ENCODE measurements at regions not wholly inside any gene's neighbourhood (a gene's known extent, or its start where the extent isn't known, plus 50 kb on each side); places are given as distances from the start of the nearest gene placed in this dataset.

DNA sequence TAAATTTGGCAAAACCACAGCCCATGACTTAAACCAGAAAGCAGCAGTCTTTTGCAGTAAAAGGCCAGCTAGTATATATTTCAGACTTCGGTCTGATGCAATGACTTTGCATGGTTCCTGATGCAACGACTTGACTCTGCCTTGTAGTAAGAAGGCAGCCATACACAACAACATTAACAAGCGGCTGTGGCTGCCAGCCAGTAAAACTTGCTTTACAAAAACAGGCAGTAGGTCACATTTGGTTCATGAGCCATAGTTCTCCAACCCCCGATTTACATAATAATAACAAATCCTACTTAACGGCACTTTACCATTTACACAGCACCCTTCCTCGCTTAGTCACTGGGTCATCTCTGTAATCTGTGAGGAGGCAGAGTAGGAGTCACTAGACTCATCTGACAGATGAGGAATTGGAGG is 410.3 kb downstream of the LRATD1 start:
- no peak for DNase-seq (ENCODE audit: low read depth, low spot score)

DNA sequence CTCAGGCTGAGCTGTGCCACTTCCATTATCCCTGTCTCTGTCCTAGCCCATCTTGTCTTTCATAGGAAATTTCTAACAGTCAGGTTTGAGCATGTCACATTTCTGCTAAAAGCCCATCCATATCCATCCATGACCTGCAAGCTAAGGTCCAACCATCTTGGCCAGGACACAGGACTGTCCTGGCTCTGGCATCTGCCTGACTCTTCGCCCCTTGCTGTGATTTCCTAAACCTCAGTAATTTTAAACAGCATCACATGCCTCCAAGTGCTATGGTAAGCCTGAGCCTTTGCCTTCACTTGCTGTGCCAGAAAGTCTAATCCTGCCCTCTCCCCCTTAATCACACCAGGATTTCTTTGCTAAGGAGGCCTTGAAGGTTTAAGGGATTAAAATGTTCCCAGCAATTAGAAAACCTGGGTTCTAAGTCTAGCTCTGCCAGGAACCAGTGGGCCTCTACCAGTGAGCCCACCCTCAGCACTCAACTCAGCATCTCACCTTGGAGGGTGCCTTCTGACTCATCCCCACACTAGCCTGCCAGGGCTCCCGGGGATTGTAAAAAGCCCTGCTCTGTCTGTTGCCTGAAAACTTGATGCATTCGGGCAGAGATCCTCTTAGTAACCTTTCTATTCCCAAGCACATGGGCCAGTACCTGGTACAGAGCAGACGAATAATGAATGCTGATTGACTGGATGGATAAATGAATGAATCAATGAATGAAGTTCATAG is 411.0 kb downstream of the LRATD1 start:
- no peak for DNase-seq (ENCODE audit: low read depth, low spot score)

DNA sequence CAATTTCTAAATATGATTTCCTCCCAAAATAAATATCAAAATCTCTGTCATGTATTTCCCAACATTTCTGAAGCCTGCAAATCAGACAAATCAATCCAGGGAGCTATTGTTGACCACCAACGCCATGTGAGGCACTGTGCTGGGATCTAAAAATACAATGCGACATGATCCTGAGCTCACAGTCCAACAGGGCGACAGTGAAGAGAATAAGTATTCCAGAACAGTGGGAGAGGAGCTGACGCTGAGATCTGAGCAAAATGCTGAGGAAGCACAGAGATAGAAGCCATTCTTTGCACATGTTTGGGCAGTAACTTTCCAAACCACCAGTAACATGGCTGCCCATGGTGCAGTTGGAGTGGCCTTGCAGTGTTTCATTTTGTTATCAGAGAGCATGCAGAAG is 412.5 kb downstream of the LRATD1 start:
- no peak for DNase-seq (ENCODE audit: low read depth, low spot score)

DNA sequence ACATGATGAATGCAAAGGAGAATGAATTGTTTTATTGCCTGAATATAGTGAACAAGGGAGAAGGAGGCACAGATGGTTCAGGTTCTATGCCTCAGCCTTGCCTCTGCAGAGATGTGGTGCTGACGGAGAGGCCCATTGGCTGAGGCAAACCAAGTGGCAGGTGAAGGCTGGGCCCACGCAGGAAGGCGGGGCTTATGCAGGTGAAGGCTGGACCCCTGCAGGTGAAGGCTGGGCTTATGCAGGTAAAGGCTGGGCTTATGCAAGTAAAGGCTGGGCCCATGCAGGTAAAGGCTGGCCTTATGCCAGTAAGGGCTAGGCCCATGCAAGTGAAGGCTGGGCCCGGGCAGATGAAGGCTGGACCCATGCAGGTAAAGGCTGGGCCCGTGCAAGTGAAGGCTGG is 414.7 kb downstream of the LRATD1 start:
- DNase-seq (ENCODE audit: low read depth, low spot score), result no peak

DNA sequence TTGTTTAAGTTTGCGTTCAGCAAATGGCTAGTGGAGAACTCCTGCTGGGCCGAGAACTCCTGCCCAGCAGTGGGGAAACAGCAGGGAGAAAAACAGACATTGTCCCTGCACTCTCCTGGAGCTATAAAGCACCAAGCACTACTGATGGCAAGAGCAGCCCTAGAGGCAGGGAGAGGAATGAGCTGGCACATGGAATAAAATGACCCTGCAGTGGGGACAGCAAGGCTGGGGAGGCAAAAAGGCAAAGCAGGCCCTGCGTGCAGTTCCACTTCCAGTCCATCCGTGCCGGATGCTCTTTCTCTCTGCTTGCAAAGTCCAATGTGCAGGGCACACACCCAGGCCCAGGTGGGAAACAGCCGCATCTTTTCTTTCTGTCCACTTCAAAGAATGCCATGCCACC is 415.5 kb downstream of the LRATD1 start:
- DNase-seq (ENCODE audit: low read depth, low spot score), result no peak

DNA sequence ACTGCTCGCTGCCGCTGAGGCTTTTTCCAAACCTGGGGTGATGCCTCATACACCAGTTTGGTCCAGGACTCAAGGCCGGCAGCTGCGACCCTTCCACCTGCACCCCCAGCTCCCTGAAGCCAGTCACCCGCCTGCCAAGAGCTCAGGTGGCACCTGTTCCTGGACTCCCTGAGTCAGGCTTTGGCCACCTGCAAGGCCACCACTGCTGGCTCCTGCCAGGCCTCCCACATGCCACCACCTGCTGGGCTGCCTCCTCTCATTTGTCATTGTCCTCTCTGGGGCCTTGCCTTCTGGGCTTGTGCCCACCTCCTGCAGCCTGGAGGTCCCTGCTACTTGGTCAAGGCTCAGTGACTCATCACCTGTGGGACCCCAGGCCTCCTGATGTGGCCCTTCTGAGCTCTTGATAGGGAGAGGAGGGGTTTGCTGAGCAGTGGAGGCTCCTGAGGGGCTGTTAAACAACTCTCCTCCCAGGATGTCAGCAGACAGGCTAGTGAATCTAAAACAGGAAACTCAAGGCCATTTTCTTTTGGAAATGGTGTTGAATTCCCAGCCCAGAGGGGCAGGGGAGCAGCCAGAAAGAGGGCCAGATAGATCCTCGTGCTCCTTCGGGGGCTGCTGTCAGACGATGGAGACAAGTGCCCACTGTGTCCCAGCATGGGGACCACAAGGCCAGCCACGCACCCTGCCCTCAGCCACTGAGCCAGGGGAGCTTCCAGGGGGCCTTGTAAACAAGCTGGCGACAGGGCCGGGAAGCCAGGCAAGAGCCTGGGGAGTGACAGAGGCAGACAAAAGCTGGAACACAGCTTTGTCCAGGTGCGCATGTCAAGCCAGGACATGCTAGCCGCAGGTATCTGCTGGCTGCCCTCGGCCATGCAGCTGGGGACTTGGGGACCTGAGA is 416.8 kb downstream of the LRATD1 start:
- DNase-seq (ENCODE audit: low read depth, low spot score), result no peak

DNA sequence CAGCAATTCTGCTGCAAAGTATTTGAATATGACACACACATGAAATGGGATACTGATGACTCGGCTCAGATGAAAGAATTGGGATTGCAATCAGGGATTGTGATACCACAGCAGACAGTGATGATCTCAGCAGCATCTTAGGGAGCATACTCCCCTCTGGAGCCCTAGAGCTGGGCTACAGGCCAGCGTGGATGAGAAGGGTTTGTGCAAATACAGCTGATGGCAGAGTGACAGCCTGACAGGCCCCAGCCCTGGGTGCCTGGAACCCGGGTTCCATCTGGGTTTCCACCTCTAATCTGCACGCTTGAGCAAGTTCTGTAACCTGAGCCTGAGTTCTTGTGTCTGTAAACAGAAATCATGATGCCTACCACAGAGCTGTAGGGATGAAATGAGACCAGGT is 418.0 kb downstream of the LRATD1 start:
- DNase-seq (ENCODE audit: low read depth, low spot score), result no peak

DNA sequence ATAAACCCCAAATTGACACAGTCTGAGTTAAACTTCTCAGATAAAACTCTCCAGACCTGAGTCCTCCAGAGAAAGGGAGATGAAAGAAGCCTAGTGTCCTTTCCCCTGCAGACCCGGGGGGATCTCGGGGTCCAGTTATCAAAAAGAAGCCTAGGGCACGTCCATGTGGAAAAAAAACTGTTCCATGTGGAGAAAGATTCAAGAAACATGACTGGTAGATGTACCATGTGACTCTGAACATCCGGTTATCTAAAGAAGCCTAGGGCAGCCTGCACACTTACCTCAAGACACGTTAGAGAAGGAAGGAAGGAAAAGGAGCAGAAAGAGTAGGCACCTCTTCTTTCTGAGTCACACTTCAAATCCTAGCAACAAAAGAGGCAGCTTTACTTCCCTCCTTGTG is 421.0 kb downstream of the LRATD1 start:
- no peak for DNase-seq (ENCODE audit: low read depth, low spot score)

DNA sequence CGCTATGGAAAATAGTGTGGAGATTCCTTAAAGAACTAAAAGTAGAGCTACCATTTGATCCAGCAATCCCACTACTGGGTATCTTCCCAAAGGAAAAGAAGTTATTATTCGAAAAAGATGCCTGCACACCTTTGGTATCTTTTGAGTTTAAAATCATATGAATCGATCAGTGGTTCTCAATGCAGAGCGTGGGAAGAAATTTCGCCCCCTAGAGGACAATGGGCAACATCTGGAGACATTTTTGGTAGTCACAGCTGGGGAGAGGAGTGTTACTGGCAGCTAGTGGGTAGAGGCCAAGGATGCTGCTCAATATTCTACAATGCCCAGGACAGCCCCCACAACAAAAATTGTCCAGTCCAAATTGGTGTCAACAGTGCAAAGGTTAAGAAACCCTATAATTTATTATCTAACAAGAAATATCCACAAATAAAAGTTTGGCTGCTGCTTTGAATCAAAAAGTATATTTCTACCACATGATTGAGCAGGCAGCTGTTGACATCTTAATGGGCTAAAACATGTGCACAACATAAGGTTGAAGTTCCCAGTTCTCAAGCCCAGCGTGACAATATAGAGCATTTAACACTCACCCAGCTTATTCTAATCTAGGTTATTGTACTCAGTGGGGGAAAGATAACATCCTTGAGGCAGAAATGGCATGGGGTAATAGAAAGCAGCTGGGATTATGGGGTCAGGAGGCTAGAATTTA is 425.7 kb downstream of the LRATD1 start:
- DNase-seq (ENCODE audit: low read depth, low spot score), result no peak

DNA sequence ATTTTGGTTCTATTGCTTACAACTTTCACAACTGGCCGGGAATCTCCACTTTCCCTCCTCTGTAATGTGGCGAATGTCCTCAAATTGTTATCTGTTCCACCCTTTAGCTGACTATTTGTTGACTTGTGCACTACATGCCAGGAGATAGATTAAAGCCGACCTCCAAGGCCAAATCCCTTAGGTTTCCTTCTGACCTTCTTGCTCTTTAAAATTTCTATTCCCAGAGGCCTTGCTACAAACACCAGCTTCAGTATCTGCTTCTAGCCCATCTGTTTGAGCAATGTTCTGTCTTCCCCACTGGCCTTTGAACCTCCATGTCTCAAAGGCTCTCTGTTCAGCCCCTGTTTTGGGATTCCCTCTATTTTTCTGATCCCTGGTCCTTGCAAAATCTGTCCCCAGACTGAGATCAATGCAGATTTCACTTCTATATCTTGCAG is 426.2 kb downstream of the LRATD1 start:
- DNase-seq (ENCODE audit: low read depth, low spot score), result no peak

DNA sequence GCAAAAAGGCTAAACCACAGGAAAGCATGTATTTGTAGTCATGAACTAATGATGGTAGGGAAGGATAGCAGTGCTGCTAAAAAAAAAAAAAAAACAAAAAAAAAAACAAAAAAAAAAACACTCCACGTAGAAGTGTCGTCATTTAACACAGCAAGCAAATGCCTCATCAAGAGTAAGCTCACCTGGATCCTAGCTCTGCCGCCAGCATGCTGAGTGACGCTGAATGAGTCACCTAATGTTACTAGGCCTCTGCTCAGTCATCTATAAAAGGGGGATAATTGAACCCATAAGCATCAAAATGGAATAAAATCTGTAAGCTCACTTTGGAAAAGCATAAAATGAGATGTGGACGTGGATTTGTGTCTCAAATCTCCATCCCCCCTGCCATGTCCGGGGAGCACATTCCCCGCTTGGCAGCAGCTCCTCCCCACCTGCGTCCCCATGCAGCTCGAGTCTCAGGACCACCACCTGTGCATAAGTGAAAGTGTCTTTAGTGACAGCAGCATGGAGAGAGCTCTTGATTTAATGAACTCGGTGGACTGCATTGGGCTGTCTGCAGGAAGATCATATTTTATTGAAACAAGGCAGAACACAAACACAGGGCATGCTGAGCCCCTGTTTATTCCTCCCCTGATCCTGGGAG is 427.5 kb downstream of the LRATD1 start:
- no peak for DNase-seq (ENCODE audit: low read depth, low spot score)

DNA sequence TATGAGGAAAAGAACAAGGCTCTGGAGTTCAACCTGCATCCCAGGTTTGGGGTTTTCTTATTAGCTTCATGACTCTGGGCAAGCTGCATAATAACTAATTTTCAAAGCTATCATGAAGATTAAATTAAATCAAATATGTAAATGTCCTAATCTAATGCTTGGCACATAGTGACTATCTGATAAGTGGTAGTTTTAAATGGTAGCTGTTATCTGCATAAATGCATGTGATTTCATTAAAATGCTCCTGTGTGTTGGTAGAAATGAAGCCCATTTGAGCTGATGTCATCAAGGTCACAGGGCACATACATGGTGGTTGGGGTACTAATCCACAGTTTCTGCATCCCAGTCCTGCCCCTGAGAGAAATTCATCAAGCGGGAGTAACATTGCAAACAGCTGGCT is 428.8 kb downstream of the LRATD1 start:
- DNase-seq (ENCODE audit: low read depth, low spot score), result no peak

DNA sequence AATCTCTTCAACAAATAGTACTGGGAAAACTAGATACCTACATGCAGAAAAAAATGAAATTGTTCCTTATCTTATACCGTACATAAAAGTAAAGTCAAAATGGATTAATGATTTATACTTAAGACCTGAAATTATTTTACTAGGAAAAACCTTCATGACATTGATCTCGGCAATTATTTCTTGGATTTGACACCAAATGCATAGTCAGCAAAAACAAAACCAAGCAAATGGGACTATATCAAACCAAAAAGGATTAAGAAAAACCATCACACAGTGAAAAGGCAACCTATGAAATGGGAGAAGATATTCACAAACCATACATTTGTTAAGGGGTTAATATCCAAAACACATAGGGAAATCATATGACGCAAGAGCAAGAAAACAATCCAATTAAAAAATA is 433.6 kb downstream of the LRATD1 start:
- DNase-seq (ENCODE audit: low read depth, low spot score), result no peak

DNA sequence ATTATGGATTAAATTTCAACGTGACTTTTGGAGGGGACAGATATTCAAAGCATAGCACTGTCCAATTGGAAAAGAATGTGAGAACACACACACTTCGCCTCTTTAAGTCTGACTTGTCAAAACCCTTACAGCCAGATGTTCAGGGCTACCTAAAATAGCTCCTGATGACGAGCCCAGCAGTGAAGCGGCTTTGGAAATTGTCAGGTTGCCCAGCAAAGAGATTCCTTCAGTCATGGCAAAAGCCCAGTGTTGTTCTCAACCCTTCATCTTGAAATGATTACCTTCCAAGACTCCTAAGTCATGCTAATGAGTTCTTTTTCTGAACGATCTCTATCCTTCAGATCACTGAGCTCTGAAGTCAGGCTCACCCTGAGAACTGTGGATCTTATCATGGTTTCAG is 436.6 kb downstream of the LRATD1 start:
- DNase-seq (ENCODE audit: low read depth, low spot score), result no peak

DNA sequence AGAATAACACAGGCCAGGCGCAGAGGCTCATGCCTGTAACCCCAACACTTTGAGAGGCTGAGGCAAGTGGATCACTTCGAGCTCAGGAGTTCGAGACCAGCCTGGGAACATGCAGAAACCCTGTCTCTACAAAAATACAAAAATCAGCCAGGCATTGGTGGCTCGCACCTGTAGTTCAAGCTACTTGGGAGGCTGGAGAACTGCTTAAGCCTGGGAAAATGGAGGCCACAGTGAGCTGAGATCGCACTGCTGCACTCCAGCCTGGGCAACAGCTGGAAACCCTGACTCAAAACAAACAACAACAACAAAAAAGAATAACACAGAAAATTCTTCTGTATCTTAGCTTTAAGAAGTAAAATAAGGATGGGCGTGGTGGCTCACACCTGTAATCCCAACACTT is 440.3 kb downstream of the LRATD1 start:
- DNase-seq (ENCODE audit: low read depth, low spot score), result no peak

DNA sequence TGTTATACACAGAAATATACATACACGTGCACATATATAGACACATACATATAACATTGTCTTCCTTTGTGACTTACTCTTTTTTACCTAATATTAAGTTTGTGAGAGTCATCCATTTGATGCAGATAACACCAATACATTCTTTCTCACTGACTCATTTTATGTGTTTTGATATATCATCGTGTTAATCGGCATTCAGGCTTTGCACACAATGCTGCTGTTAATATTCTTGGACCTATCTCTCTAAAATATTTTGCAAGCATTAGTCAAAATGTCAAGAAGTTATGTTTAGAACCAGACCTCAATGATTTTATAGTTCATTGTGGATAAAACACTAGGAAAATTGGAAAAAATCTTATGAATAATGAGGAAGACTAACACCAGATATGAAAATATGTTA is 441.1 kb downstream of the LRATD1 start:
- no peak for DNase-seq (ENCODE audit: low read depth, low spot score)

DNA sequence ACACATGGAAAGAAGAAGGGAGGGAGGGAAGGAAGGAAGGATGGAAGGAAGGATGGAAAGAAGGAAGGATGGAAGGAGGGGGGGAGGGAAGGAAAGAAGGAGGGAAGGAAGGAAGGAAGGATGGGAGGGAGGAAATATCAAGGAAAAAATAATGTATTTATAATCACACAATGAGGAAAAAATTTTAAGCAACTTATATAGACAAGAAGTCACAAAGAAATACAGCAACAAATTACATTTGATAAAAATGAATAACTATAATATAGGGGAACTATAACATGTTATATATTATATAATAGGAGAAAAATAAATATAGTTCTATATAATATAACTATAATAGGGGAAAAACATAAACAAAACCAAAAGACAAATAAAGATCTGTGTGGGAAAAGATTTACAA is 441.8 kb downstream of the LRATD1 start:
- no peak for DNase-seq (ENCODE audit: low read depth, low spot score)

DNA sequence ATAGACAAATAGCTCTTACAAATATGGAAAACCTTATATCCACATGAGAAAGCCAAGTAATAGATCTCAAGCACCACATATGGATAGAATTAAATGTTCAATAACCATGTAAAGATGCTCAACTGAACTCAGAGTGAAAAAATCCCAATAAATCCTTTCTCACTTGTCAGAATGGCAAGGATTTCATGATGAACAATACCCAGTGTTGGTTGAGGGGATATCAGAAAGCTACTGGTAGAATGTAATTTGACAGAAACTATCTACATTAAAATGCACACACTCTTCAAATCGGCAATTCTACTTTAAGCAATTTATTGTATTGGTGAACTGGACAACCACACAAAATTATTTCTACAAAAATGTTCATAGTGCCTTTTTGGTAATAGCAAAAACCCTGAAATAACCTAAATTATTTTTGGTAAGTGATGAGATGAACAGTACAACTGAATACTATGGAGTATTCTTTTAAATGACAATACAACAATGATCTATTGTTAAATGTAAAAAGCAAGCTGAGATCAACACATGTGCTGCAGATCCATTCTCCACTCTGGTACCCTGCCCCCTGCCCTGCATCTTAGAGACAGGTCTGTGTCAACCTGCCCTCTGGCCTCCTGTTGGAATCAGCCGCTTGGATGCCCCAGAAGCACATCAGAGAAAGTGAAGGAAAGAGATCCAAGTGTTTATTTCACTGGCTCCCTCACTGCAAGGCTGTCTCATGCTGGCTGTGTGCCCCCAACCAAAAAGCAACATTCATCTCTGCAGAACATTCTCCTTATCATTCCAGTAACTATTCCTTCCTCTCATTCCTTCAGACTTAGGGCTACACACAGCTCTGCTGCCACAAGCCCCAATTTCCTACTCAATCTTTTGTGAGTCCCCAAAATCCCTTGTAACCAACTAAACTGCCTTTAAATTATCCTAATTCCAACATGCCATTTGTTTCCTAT is 442.5 kb downstream of the LRATD1 start:
- DNase-seq (ENCODE audit: low read depth, low spot score), result no peak

DNA sequence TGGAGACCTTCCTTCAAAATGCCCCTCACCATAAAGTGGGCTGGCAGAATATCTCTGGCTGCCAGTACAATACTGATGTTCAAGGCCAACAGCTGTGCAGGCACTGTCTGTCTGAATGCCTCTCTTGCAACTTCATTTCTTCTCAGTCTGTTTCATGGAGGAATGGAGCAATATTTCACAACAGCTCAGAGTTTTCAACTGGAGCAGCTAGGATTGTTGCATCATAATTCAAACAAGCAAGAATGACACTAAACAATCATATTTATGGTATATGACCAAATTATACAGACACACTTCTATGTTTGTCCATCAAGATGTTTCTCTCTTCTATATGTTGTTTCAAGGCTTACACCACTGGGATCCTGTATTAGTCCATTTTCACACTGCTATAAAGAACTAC is 444.2 kb downstream of the LRATD1 start:
- DNase-seq (ENCODE audit: low read depth, low spot score), result no peak

DNA sequence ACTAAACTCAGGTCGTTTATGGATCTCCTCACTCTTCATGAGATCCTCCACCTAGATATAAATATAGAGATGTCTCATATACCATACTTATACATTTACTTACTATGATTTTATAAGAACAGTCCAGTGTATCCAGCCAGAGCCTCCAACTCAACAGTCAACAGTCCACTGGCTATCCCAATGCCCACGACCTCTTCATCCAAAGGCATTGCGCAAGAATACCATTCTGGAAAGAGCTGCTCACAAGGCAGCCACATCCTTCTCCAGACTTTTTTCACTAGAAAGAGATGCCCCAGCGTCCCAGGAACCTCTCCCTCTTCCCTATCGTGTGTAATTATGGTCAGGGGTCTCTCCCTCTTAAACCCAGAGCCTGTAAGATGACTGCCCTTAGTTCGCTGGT is 448.8 kb downstream of the LRATD1 start:
- DNase-seq (ENCODE audit: low read depth, low spot score), result no peak

All from ELF-1 (cell line).